Hematopoietic multipotent progenitor cell treated with erythropoietin and hydrocortisone succinate and interleukin-3 and kit ligand, for 4 days (in vitro differentiated cells): ENCODE measurements at regions not wholly inside any gene's neighbourhood (a gene's known extent, or its start where the extent isn't known, plus 50 kb on each side); places are given as distances from the start of the nearest gene placed in this dataset.

Source experiments
- DNase-seq: peaks from one replicate; pipeline ENCODE4 v3.0.0-alpha.2; 2015

GRCh38 chr9:78746010-78746409 lies 449.1 kb downstream of the PSAT1 start:
- DNase-seq: no peak

- no peak for DNase-seq
These were observed 456.1 kb downstream of the PSAT1 start for GRCh38 chr9:78753039-78753438.

GRCh38 chr9:78756813-78757510 lies 460.0 kb downstream of the PSAT1 start:
- DNase-seq: no peak

GRCh38 chr9:78763424-78763823 lies 466.5 kb downstream of the PSAT1 start:
- DNase-seq: no peak

DNA sequence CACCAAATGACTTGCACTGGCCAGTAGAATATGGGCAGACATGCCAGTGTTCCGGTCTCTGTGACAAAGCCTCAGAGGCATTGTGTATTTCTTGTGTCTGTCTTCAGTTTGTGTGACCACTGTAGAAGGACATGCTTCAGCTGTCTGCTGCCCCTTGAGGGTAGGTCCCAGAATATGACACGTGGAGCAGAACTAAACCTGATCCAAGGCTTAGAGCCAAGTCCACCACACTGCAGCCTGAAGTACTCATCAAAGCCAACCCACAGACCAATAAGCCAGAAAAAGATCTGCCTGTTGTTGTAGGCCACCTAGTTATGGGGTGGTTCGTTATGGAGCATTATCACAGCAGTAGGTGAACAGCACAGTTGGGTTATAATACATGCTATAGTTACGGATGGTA lies 468.9 kb downstream of the PSAT1 start:
- DNase-seq: no peak

DNA sequence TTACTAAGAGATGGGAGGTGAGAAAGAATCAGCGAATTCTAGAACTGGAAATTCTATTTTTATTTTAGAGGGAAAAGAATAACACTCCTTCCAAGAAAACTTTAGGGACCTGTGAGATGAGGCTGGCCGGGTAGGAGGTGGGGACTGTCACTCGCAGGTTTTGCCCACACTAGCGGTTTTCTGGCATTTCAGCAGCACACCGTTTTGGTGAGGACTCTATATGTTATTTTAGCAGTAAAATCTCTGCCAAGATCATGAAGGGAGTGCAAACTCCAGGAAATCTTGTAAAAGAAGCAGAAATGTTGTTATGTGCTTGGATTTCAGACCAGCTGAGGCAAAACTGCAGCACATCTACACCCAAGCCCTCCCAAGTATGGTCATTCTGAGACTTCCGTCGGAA lies 470.6 kb downstream of the PSAT1 start:
- DNase-seq: no peak

GRCh38 chr9:78769690-78770089 lies 472.8 kb downstream of the PSAT1 start:
- DNase-seq: no peak

- no peak for DNase-seq
These were observed 478.3 kb downstream of the PSAT1 start for GRCh38 chr9:78775211-78775610.

- DNase-seq: no peak
These were observed 478.9 kb downstream of the PSAT1 start for GRCh38 chr9:78775696-78776295.

GRCh38 chr9:78777747-78778146 lies 480.8 kb downstream of the PSAT1 start:
- DNase-seq: no peak

DNA sequence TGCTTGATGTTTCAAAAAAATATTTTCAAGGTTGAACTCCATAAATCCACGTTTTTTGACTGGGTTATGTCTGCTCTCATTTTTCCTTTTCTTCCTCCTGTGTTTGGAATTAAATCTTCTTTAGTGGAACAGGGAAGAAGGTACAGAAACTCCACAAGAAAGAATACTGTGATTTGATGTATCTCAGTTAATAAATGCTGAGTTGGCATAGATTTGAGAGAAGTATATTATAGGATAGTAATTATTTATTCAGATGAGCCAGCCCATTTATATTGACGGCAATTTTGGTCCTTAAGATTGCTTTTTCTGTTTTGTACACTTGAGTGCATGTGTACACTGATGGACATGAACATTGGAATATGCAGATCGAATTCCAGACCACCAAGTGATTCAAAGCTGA lies 481.4 kb downstream of the PSAT1 start:
- DNase-seq: no peak

DNA sequence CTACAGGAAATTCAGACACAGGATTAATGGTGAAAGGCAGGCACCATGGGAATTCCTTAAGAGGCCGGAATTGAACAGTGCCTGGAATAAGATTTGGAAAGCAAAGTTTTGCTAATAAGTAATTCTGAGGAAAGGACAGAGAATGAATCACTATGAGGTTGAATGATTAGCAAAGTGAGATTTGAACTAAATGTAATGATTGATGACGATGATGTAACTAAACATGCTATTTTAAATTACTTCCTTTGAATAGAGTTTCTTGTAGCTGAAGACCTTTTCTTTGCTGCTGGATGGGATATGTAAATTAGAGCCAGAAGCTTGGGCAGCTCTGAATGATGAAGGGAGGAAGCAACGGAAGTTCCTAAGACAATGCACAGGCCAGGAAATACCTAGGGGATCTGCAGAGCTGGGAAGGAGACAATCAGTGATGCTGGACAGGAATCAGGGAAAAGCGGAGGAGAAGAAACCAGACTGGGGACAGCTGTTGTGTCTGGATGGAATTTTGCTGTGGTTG lies 482.0 kb downstream of the PSAT1 start:
- DNase-seq: no peak

DNA sequence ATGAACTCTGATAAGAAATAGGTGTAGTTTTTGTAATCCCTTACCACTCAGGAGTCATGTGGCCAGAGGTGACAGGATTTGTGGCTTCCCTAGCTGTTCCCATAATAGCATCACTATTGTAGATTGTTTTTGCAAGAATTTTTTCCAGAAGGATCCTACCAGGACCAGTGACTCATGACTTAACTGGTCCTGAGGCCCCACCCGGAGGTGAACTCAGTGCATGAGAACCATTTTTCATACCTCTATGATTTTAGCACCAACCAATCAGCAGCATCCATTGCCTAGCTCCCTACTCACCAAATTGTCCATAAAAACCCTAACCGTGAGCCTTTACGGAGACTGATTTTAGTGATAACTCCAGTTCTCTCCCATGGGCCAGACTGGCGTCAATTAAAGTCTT lies 484.8 kb downstream of the PSAT1 start:
- no peak for DNase-seq

DNA sequence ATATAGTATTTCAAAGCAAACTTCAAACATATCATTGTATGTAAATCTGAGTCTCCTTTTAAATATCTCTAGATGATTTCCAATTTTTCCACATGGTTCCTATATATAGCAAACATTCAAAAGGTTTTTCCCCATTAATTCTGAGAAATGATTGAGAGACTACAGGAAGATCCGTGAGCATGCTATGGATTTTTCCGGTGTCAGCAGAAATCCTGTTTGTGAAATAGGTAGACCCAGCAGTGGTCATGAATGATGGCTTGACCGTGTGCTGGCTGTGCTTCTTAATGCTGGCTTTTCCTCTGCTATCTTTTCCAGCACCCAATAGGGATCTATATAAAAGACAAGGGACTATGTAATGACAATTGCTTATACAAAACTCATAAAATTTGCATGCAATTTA lies 485.3 kb downstream of the PSAT1 start:
- no peak for DNase-seq

DNA sequence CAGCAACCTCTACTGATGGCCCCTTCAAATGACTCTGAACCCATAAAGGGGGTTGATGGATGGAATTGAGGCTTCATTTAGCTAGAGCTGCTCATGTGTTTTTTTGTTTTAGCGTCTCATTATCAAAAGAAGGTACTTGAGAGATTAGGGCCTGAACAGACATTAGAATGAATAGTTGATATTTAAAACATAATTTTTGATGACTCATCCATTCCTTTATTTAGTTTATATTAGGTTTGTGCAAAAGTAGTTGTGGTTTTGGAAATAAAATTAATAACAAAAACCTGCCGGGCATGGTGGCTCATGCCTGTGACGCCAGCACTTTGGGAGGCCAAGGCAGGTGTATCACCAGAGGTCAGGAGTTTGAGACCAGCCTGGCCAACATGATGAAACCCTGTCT lies 485.9 kb downstream of the PSAT1 start:
- DNase-seq: no peak

DNA sequence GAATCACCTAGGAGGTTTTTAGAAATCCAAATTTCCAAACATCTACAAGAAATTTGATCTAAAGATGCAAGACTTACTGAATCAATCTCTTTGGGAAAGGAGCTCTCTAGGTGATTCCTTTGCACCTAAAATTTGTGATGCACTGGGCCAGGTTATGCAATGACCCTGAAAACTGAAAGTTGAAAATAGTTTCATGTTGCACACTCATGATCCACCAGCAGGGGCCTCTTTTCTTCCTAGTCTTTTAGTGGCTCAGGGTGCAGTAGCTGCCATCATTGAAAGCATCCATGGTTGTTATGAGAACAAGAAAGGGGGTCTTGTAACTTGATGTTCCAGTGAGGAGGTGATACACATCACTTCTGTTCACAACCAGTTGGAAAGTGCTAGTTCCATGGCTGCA lies 486.8 kb downstream of the PSAT1 start:
- DNase-seq: peak; percentile 10

DNA sequence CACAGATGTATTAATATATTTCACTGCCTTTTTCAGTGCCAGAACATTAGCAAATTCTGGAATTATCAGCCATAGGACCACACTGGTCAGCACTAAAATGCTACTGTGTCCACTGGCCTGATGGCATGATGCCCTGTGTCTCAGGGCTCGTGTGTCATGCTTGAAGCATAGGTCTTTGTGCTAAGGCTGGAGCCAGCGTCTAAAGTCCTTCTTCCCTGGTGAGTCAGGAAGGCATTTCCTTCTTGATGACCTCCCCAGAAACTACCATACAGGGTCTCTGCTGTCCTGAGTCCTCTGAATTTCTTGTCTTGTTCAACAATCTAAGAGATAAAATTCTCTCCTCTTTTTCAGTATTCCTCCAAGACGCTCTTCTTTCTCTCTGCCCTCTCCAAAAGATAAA lies 489.9 kb downstream of the PSAT1 start:
- no peak for DNase-seq

- DNase-seq: no peak
These were observed 491.2 kb downstream of the PSAT1 start for GRCh38 chr9:78788101-78788500.

GRCh38 chr9:78791779-78792178 lies 494.9 kb downstream of the PSAT1 start:
- no peak for DNase-seq

GRCh38 chr9:78792745-78793144 lies 495.8 kb downstream of the PSAT1 start:
- no peak for DNase-seq

- no peak for DNase-seq
These were observed 508.8 kb downstream of the PSAT1 start for GRCh38 chr9:78805771-78806170.

DNA sequence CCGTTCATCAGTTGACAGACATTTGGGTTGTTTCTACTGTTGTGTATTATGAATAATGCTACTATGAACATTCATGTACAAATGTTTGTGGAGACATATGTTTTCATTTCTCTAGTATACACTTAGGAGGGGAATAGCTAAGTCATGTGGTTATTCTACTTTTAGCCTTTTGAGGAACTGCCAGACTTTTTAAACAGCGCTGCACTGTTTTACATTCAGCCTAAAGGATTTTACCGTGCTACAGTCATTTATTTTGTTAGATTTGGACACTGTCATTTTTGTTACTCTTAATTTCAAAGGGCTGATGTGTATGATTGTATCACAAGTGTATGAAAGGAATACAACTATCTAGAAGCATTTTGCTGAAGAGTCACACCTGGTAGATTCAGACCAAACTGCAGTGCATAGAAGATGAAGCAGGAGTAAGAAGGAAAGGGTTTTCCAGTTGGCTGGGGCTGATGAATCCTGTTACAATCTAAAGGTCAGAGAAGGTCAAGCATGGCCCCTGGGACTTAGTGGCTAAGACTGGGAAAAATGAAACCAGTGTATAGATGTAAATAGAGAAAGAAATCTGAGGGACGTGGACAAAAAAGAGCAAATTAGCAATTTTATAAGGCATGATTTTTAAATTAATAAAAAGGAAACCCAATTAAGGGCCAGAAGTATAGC lies 509.7 kb downstream of the PSAT1 start:
- DNase-seq: no peak

DNA sequence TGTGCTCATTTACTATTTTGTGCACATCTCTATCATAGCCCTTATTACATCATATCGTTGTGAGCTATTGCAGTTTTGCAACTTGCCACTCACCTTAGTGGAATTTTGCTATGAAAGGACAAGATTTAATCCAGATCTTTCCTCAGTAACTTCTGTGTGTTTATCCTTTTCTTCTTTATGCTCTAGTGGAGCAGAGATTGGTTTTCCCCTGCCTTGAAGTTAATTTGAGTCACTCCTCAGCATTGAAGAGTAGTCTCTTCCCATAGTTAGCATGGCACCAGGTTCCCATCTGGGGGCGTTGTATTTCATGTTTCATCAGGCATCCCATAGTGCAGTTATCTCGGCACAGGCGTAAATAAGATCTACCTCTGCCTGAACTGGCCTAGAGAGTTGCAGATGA lies 510.4 kb downstream of the PSAT1 start:
- DNase-seq: no peak

- DNase-seq: no peak
These were observed 511.1 kb downstream of the PSAT1 start for GRCh38 chr9:78808048-78808447.
